Calu3 (cell line): ENCODE measurements at regions not wholly inside any gene's neighbourhood (a gene's known extent, or its start where the extent isn't known, plus 50 kb on each side); places are given as distances from the start of the nearest gene placed in this dataset.

ENCODE experiments used
- BruUV-seq: library from RNA; stranded (reverse); fragments of 400-500 nt; replicated peaks from 2 replicates; lab custom pipeline; 2021; lab: Mats Ljungman, UMichigan
- CTCF ChIA-PET: fragments of 300-600 bp; sonication (Branson Sonifier 250); formaldehyde crosslinking; loops from one replicate; lab custom pipeline; 2022; ENCODE audit warnings: antibody characterized with exemption; lab: Charles Lee
- DNase-seq: peaks from one replicate; pipeline ENCODE4 v3.0.0; 2022
- H3K27ac Mint-ChIP-seq: one replicate; pipeline ENCODE4 v1.8.0; 2022; ENCODE audit warnings: mixed read lengths; ENCODE audit not compliant: unreplicated experiment
- H3K27me3 Mint-ChIP-seq: one replicate; pipeline ENCODE4 v1.8.0; 2022; ENCODE audit warnings: mixed read lengths; ENCODE audit not compliant: unreplicated experiment
- H3K36me3 Mint-ChIP-seq: one replicate; pipeline ENCODE4 v1.8.0; 2022; ENCODE audit warnings: mild to moderate bottlenecking, moderate library complexity, mixed read lengths; ENCODE audit not compliant: insufficient read depth, unreplicated experiment
- H3K4me1 Mint-ChIP-seq: one replicate; pipeline ENCODE4 v1.8.0; 2022; ENCODE audit warnings: mild to moderate bottlenecking, low read depth, mixed read lengths; ENCODE audit not compliant: unreplicated experiment
- H3K4me3 Mint-ChIP-seq: one replicate; pipeline ENCODE4 v1.8.0; 2022; ENCODE audit warnings: mild to moderate bottlenecking, low read depth, moderate library complexity, mixed read lengths; ENCODE audit not compliant: unreplicated experiment
- H3K9me3 Mint-ChIP-seq: one replicate; pipeline ENCODE4 v1.8.0; 2022; ENCODE audit warnings: low read depth, mixed read lengths; ENCODE audit not compliant: unreplicated experiment
- CTCF ChIP-seq: fragments of 200-600 bp; IDR thresholded peaks from one replicate; pipeline ENCODE4 v1.8.0; 2022; ENCODE audit warnings: antibody characterized with exemption; ENCODE audit not compliant: unreplicated experiment
- intact Hi-C: fragments of 100-400 bp; cut with micrococcal nuclease; formaldehyde crosslinking; loops from one replicate; pipeline ENCODE4 v1.10.0; 2022; ENCODE audit not compliant: unreplicated experiment

GRCh38 chr1:14220324-14220723 lies 378.2 kb upstream of the KAZN start:
- TF ChIP-seq CTCF = no peak
- intact Hi-C loops = no loop called here
- CTCF ChIA-PET = no interaction called here
- no peaks in the 10 kb centered on the region for H3K4me1 Mint-ChIP-seq
- H3K27ac Mint-ChIP-seq = no peak overlapping the region
- BruUV-seq = no TSS peak
- no peaks in the 10 kb centered on the region for H3K27me3 Mint-ChIP-seq
- no peak for DNase-seq
- no peaks in the 10 kb centered on the region for H3K36me3 Mint-ChIP-seq
- peaks cover 19% of the 10 kb centered on the region for H3K9me3 Mint-ChIP-seq
- H3K4me3 Mint-ChIP-seq = no peak overlapping the region

GRCh38 chr1:14220811-14221210 lies 377.7 kb upstream of the KAZN start:
- Mint-ChIP-seq H3K9me3 (peaks cover 19% of the 10 kb centered on the region), H3K4me1 (no peaks in the 10 kb centered on the region), H3K27ac (no peak overlapping the region), H3K27me3 (no peaks in the 10 kb centered on the region), H3K36me3 (no peaks in the 10 kb centered on the region), H3K4me3 (no peak overlapping the region)
- no TSS peak for BruUV-seq
- intact Hi-C loops = no loop called here
- no peak for TF ChIP-seq CTCF
- DNase-seq = no peak
- CTCF ChIA-PET = no interaction called here

GRCh38 chr1:14222086-14222485 lies 376.4 kb upstream of the KAZN start:
- CTCF ChIA-PET = no interaction called here
- no peak overlapping the region for H3K27ac Mint-ChIP-seq

GRCh38 chr1:14228677-14229076 lies 369.8 kb upstream of the KAZN start:
- Mint-ChIP-seq H3K36me3 (no peaks in the 10 kb centered on the region), H3K27ac (no peak overlapping the region), H3K4me3 (no peak overlapping the region), H3K4me1 (no peaks in the 10 kb centered on the region), H3K9me3 (peaks cover 9% of the 10 kb centered on the region), H3K27me3 (no peaks in the 10 kb centered on the region)
- no peak for TF ChIP-seq CTCF
- no TSS peak for BruUV-seq
- intact Hi-C loops = no loop called here
- CTCF ChIA-PET = no interaction called here
- DNase-seq = no peak

More at GRCh38 chr1:14222086-14222485, 376.4 kb upstream of the KAZN start:
- no peak for DNase-seq
- no peaks in the 10 kb centered on the region for H3K4me1 Mint-ChIP-seq
- intact Hi-C loops = no loop called here
- H3K36me3 Mint-ChIP-seq = no peaks in the 10 kb centered on the region
- no peak for TF ChIP-seq CTCF
- H3K27me3 Mint-ChIP-seq = no peaks in the 10 kb centered on the region
- H3K4me3 Mint-ChIP-seq = no peak overlapping the region
- BruUV-seq = no TSS peak
- H3K9me3 Mint-ChIP-seq = peaks cover 15% of the 10 kb centered on the region
